Stomach (tissue), 4 donors: ENCODE measurements at regions not wholly inside any gene's neighbourhood (a gene's known extent, or its start where the extent isn't known, plus 50 kb on each side); places are given as distances from the start of the nearest gene placed in this dataset.

Source experiments
- CTCF ChIP-seq, 7 experiments: fragments of 450-650 bp in 4 of 7; fragments of 200-600 bp in 3 of 7; sonication (generic) in 3 of 7; IDR thresholded peaks; one replicate each; pipeline ENCODE4 v1.5.1; 2016 to 2019; ENCODE audit warnings: antibody characterized with exemption in 7 of 7, control low read depth in 2 of 7, mild to moderate bottlenecking in 1 of 7
- POLR2AphosphoS5 ChIP-seq, 3 donors: sonication (generic); formaldehyde crosslinking; IDR thresholded peaks; one replicate each; pipeline ENCODE4 v1.6.1; 2016; ENCODE audit warnings: antibody characterized with exemption in 3 of 3

GRCh38 chr11:119880143-119880542 lies 151.1 kb upstream of the NECTIN1 start:
- TF ChIP-seq CTCF (IDR thresholded peaks at IDR 0.05) = no peak
- no peak for TF ChIP-seq POLR2AphosphoS5 (IDR thresholded peaks at IDR 0.05)
